NAMALWA (cell line): ENCODE measurements at regions not wholly inside any gene's neighbourhood (a gene's known extent, or its start where the extent isn't known, plus 50 kb on each side); places are given as distances from the start of the nearest gene placed in this dataset.
"Not testable (repeated sequence)": the region's sequence is repeated elsewhere in the genome, so short reads cannot be mapped to it uniquely, and the experiment has no call there.

Experiments used
- DNase-seq: peaks from one replicate; pipeline ENCODE4 v3.0.0-alpha.2; 2015; ENCODE audit warnings: low spot score

DNA sequence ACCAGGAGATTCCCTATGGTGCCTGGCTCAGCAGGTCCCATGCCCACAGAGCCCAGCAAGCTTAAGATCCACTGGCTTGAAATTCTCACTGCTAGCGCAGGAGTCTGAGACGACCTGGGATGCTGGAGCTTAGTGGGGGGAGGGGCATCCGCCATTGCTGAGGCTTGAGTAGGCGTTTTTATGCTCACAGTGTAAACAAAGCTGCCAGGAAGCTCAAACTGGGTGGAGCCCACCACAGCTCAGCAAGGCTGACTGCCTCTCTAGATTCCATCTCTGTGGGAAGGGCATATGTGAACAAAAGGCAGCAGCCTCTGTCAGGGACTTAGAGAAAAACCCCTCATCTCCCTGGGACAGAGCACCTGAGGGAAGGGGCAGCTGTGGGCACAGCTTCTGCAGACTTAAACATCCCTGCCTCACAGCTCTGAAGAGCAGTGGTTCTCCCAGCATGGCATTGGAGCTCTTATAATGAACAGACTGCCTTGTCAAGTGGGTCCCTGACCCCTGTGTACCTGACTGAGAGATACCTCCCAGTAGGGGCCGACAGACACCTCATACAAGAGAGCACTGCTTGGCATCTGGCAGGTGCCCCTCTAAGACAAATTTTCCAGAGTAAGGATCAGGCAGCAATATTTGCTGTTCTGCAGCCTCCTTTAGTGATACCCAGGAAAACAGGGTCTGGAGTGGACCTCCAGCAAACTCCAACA is 231.5 kb upstream of the SETMAR start:
- DNase-seq, result no peak

DNA sequence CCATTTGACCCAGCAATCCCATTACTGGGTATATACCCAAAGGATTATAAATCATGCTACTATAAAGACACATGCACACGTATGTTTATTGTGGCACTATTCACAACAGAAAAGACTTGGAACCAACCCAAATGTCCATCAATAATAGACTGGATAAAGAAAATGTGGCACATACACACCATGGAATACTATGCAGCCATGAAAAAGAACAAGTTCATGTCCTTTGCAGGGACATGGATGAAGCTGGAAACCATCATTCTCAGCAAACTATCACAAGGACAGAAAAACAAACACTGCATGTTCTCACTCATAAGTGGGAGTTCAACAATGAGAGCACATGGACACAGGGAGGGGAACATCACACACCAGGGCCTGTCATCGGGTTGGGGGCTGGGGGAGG is 225.9 kb upstream of the SETMAR start:
- not testable (repeated sequence) for DNase-seq

DNA sequence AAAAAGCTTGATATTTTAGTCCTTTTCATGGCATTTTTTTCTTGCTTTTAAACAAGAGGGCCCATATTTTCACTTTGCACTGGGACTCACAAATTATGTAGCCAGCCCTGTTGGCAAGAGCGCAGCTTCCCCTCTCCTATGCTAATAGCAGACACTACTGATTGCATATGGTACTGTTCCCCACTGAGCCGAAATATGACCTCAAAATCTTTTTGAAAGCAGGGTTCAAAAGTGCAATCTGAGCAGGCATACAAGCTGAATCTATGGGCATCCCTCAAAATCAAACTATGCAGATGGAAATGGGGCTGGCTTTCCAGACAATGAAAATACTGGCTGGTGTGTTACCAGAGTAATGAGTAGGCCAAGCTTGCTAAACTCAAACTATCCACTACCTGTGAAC is 225.2 kb upstream of the SETMAR start:
- no peak for DNase-seq

DNA sequence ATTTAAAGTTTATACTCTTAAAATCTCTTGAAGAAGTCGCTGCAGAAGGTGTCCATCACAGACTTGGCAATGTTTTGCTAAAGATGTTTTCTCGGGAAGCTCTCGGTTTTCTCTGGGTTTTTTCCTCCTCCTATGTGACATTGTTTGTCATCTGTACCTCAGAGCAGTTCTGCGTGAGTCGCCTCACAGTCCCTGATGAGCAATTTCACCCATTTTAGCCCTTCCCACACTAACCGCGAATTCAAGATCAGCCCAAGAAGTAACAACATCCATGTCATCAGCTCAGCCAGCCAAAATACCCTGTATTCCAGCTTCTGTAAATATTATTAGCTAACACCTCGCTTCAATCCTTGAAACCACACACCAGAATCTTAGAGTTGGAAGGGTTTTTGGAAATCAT is 224.3 kb upstream of the SETMAR start:
- no peak for DNase-seq

DNA sequence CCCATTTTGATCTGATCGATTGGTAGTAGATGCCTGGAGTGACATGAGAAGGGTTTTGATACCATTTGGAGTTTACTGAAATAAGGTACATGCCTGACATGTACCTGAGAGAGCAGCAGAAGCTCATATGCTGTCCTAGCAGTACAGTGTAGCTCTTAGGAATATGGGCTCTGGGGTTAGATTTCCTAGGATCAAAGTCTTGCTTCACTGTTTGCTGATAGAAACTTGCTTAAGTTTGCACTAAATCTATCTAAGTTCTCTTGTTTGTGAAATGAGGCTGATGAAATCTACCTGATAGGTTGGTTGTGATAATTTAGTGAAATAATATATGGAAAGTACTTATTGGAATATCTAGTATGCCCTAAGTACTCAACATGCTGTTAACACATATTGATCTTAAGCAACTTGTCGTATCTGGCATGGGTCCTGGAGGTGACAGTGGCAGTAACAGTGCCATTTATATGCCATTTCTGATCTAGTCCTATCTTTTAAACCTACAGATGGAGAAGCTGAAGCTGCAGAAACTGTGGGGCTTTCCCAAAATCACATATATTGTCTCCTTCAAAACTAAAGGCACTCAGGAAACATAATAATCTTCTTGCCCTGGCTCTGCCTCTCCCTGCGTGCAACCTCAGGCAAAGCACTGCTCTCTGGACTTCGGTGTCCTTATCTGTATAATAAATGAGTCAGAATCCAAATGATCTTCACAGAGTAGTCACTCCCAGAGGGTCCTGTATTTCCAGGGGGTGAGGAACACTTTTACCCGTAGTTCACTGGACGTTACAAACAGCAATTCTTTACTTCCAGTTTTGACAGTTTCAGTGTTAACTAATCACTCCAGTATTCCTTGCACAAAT is 223.6 kb upstream of the SETMAR start:
- DNase-seq, result no peak

DNA sequence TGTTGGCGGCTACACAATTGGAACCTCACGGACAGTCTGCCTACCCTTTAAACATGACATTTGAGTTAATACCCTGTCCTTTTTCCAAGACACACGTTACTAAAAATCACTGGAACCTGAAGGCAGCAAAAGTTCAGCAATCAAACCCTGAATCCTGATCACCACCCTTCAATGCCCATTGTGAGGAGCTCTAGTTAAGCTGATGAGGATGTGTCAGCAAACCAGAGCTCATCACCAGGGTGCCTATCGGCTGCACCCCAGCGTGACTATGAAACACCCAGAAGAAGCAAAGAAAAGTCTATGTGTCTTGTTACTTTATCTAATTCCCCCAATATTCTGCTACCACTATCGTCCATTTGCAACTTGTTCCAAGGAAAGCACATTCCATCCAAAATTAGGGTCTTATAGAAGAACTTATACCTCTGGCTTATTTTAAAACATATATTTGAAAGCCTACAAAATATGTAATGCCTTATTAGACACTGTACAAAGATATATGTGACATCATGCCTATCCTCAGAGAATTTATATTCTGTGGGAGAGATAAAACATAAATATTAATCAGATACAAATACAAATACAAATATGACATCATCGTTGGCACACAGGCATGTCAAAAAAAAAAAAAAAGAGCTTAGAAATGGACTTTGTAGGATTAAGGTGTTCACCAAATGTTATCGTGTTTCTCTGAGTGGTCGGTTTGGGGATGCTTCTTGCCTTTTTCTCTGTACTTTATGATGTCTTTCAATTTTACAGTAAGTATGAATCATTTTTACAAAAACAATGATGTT is 219.7 kb upstream of the SETMAR start:
- no peak for DNase-seq

DNA sequence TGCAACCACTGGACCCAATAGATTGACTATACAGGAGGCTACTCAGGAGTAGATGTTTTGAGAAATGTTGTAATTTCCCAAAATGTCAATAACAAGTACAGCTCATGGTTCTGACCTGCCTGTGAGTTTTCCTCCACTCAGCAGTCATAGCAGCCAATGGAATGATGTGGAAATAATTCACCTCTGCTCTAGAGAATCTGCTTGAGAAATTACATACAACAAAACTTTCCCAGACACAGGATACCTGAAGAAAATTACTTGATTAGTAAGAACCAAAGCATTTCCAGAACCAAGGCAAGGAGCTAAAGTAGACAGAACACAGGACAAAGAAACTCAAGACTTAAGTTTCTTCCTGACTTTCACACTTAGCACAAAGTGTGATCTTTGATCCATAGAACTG is 218.9 kb upstream of the SETMAR start:
- DNase-seq, result no peak

DNA sequence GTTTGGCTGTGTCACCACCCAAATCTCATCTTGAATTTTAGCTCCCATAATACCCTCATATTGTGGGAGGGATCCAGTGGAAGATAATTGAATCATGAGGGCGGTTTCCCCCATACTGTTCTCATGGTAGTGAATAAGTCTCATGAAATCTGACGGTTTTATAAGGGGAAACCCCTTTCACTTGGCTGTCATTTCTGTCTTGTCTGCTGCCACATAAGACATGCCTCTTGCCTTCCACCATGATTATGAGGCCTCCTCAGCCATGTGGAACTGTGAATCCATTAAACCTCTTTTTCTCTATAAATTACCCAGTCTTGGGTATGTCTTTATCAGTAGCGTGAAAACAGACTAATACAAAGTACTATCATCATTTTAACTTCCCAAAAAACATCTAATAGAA is 216.5 kb upstream of the SETMAR start:
- DNase-seq, result not testable (repeated sequence)

DNA sequence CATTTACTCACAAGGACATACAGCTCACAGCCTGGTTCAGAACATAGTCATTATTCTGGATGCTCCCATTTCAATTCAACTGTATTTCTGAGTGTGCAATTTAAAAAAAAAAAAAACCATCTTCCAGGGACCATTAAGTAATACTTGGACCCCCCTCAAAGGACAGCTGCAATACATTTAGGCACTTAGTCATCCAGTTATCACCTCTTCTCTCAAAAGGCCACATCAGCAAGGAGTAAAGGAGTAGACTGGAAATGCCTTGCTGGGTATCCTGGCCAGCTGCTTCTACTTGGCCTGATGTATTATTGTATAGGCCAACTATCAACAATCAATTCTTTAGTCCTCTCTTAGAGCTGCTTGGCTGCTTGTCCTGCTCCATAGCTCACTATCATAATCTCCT is 211.4 kb upstream of the SETMAR start:
- no peak for DNase-seq

DNA sequence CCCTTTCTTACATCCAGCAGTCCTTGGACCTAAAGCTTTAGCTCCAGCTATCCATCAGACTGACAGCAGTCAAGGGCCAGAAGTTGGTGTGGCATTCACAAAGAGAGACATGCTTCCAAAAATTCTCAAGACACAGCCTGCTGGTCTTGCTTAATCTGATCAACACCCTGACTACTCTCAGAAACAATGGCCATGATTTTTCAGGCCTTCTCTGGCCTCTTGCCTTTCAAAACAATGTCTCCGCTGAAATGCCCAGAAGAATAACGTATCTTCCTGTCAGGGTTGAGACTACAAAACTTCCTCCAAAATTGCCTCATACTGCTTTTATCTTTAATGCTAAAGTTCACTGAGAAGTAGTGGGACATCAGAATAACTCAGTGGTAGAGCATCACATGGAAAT is 205.4 kb upstream of the SETMAR start:
- DNase-seq, result no peak

DNA sequence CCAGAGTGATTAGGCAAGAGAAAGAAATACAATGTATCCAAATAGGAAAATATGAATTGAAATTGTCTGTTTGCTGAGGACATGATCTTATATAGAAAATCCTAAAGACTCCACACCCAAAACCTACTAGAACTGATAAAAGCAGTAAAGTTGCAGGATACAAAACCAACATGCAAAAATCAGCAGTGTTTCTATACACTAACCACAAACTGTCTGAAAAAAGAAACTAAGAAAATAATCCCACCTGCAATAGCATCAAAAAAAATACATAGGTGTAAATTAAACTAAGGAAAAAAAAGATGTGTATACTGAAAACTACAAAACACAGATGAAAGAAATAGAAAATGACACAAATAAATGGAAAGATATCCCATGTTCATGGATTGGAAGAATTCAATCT is 203.6 kb upstream of the SETMAR start:
- no peak for DNase-seq

DNA sequence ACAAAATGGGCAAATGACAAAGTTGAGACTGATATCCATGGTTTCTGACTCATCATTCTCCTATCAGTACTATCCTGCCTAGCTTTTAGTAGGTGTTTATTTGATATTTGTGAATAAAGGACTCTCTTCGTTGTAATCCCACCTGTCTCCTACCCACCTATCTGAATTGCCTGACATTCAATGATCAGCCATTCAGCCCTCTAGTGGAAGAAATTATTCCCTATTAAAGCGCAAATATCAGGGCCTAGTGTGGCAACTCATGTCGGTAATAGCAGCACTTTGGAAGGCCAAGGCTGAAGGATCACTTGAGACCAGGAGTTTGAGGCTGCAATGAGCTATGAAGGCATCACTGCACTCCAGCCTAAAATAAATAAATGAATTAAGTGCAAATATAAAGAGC is 195.7 kb upstream of the SETMAR start:
- DNase-seq, result peak; percentile 8

DNA sequence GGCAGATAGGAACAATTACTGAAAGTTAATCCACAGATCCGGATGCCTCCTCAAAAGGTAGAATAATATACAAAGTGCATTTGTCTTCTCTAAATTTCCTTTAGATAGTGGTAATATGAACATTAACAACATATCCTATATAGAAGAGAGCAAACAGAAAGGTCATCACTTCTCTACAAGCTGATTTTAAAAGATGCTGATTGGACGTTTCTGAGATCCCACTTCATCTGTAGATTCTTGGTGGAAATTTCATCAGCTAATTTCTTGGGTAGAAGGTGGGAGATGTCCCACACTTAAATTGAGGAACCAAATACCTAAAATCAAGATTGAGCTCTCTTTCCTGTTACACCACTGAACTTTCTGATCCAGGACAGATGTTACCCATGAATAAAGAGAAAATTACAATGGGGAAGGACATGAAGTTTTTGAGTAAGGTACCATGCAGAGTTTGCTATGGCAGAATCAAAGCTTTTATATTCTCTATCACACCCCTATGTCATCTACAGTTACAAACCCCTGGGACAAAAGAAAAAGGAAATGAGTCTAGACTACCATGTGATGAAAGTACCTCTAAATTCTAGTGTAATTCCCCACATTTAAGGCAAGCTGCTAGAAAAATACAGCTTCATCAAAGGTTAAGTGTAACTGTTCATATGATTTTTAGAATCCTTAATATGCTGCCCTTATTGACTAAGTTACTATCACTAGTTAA is 189.2 kb upstream of the SETMAR start:
- no peak for DNase-seq

DNA sequence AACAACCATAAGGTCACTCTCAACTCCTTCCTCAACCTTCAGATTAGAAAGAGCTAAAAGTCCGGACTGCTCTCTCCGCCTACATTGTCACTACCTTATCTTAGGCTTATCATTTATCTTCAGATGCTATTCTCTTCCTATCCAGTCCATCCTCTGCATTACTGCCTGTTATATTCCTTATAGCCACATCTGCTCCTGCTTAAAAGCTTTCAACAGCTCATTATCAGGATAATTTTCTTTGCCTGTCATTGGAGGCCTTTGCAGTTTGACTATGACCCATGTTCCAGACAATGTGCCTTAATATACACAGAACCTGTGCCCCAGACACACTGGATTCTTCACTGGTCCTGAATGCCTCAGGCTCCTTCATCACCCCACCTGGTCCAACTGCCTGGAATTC is 184.1 kb upstream of the SETMAR start:
- DNase-seq, result no peak

DNA sequence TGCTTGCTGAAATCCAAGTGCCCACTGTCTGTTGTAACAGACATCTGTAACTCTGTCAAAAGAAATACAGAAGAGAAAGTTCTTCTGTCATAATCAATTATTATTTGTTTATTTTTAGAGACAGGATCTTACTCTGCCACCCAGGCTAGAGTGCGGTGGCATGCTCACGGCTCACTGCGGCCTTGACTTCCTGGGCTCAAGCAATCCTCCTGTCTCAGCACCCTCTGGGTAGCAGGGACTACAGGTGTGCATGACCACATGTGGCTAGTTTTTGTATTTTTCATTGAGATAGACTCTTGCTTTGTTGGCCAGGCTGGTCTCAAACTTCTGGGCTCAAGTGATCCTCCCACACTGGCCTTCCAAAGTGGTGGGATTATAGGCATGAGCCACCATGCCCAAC is 177.6 kb upstream of the SETMAR start:
- no peak for DNase-seq

DNA sequence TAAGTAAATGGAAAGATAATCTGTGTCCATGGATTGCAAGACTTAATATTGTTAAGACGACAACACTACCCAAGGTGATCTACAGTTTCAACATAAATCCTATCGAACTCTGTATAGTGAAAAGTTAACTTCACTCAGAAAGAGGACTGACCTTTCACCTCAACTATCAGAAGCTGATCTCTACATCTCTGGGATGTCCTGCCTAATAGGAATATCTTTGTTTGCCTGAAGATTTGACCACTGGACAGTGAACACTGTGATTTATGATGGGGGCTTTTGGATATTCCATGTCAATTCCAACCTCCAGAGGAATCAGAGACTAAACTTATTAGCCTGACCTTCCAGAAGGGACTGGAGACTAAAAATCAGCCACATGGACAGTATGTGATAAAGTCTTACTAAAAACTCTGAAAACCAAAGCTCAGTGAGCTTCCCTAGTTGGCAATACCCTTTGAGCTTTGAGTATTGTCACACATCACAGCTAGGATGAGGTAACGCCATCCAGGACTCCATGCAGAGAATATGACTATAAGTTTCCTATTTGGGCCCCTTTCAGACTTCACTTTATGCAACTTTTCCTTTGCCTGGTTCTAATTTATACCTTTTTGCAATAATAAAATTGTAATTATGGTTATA is 164.9 kb upstream of the SETMAR start:
- DNase-seq, result no peak

DNA sequence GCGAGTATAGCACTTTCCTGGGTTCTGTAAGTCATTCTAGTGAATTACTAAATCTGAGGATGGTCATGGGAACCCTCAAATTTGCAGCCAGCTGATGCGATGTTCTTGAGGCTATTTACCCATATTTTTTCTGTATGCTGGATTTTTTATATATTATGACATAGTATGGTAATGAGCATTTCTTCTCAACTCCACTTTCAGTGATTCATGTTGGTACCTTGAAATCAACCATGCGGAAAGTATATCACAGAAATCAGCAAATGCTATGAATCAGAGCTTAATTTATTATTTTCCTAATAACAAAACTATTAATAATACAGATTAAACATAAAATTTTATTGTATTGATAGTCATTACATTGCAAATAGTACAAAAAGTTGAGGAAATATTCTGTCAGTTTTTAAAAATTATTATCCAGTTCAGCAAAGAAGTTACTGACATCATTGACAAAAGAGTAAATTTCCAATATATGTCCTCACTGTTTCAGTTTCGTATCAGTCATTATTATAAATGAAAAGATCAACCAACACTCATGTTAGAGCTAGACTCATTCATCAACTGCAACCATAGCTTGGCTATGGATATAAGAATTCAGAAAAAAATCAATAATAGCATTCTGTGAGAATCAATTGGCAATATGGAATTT is 164.3 kb upstream of the SETMAR start:
- no peak for DNase-seq

DNA sequence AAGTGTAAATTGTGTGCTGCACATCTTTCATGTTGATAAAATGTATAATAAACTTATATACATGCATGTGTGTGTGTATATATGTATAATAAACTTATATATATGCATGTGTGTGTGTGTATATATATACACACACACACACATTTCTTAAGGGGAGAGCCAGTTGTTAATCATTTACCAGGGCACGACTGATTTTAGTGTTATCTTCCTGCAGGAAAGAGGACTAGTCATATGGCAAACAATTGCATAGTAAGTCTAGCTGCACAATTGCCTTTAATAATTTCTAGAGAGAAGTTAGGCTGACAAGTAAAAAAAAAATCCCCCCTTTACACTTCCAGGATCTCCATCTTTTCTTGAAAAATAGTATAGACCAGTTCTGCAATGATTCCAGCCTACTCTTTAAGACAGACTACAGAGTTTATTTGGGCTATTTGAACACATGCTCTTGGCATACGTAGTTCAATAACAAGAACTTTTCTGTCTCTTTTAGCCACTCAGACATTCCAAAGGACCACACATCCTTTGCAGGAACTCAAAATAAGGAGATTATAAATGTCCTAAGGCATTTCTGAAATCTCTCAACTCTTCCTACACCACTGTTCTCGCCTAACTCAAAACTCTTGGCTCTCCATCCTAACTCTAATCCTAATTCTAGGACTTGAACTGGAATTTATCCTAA is 163.6 kb upstream of the SETMAR start:
- no peak for DNase-seq

DNA sequence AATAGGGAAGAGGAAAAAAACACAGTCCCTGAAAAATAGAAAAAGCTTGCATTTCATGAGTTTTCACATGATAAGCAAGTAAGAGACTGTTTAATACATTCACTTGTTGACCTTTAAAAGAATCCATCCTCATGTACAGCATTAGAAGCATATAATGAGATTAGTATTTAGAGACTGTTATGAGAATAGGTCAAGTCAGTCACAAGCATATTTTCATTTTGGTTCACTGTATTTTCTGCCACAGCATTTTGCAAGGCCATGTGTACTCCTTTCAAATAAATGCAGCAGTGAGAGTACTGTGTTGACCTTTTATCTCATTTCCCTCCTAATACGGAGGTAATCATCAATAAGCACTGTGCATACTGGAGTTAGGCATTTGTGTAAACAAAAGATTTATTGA is 162.2 kb upstream of the SETMAR start:
- no peak for DNase-seq

DNA sequence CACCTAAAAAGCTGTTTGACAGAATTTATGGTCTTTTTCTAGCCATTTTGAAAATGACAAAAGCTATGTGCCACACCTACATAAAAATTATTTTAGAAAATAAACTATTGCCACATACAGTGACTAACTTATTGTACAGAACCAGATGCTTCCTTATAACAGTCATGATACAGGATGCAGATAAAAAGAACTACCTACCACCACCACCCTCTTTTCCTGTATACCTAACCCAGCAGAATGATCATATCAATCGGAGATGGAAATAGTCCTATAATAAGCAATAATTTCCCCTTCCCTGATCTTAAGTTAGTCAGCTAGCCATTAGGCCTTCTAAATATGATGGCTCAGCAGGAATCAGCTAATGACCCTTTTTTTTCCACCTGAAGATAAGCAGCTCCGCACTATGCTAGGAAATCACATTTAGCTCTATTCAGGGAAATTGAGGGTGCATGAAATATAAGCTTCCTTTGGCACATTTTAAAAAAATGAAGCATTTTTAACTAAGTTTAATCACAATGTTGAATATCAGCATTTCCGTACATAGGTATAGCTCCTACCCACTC is 155.5 kb upstream of the SETMAR start:
- DNase-seq, result no peak
